Choroid plexus epithelial cell (primary cell): ENCODE measurements at regions not wholly inside any gene's neighbourhood (a gene's known extent, or its start where the extent isn't known, plus 50 kb on each side); places are given as distances from the start of the nearest gene placed in this dataset.

Experiments
- DNase-seq: peaks from one replicate; pipeline ENCODE4 v3.0.0-alpha.2; 2010; ENCODE audit warnings: low read depth
- H3K4me3 ChIP-seq: 2 replicates; pipeline ENCODE4 v1.5.1; 2011; ENCODE audit warnings: low read depth, mild to moderate bottlenecking, control low read depth, low read length, moderate library complexity
- CTCF ChIP-seq: conservative IDR thresholded peaks from 2 replicates; pipeline ENCODE4 v1.5.1; 2011; ENCODE audit warnings: low read depth, mild to moderate bottlenecking, control low read depth, inconsistent platforms, low read length, moderate library complexity

- peak; percentile 60 for DNase-seq
- no peak overlapping the region for H3K4me3 ChIP-seq
- no peak for TF ChIP-seq CTCF
Measured at GRCh38 chr6:141451511-141452353, 681.0 kb upstream of the GJE1 start.

- no peak for DNase-seq
- no peak overlapping the region for H3K4me3 ChIP-seq
- no peak for TF ChIP-seq CTCF
Measured at GRCh38 chr6:141451181-141451510, 681.6 kb upstream of the GJE1 start.

GRCh38 chr6:141445928-141446628 lies 686.6 kb upstream of the GJE1 start:
- no peak for TF ChIP-seq CTCF
- DNase-seq, result no peak
- no peak overlapping the region for H3K4me3 ChIP-seq

- TF ChIP-seq CTCF, result no peak
- DNase-seq, result no peak
- no peak overlapping the region for H3K4me3 ChIP-seq
Measured at GRCh38 chr6:141443668-141444289, 688.9 kb upstream of the GJE1 start.

- TF ChIP-seq CTCF, result no peak
- no peak overlapping the region for H3K4me3 ChIP-seq
- DNase-seq, result no peak
Measured at GRCh38 chr6:141443032-141443431, 689.7 kb upstream of the GJE1 start.

GRCh38 chr6:141439513-141439912 lies 693.2 kb upstream of the GJE1 start:
- no peak overlapping the region for H3K4me3 ChIP-seq
- TF ChIP-seq CTCF, result no peak

More at GRCh38 chr6:141439513-141439912, 693.2 kb upstream of the GJE1 start:
- no peak for DNase-seq
